ENCODE measurements at regions not wholly inside any gene's neighbourhood (a gene's known extent, or its start where the extent isn't known, plus 50 kb on each side); places are given as distances from the start of the nearest gene placed in this dataset.

DNA sequence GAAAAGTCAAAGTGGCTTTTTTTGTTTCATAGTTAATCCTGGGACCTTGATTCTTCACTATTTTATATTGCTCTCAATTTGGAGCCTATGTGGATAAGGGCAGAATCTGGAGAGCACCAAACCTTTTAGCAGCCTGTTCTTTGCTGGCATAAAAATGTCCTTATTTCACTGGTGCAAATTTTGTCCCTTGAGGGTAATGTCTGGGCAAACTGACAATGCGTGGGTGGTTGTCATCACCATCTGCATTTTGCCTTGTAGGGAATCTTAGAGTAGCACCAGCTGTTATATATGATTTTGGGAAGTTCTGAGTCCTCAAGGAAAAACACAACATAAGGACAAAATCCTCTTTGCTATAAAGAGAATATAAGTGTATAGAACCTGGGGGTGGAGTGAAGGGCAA, 336.9 kb upstream of the HTR2A start:
- H3K4me1 ChIP-seq (ENCODE audit: insufficient read depth, low read length), result no peaks in the 10 kb centered on the region
- H2BK12ac ChIP-seq (ENCODE audit: insufficient read length, low read depth, low read length), result no peak overlapping the region
- TF ChIP-seq, protein P1, sequence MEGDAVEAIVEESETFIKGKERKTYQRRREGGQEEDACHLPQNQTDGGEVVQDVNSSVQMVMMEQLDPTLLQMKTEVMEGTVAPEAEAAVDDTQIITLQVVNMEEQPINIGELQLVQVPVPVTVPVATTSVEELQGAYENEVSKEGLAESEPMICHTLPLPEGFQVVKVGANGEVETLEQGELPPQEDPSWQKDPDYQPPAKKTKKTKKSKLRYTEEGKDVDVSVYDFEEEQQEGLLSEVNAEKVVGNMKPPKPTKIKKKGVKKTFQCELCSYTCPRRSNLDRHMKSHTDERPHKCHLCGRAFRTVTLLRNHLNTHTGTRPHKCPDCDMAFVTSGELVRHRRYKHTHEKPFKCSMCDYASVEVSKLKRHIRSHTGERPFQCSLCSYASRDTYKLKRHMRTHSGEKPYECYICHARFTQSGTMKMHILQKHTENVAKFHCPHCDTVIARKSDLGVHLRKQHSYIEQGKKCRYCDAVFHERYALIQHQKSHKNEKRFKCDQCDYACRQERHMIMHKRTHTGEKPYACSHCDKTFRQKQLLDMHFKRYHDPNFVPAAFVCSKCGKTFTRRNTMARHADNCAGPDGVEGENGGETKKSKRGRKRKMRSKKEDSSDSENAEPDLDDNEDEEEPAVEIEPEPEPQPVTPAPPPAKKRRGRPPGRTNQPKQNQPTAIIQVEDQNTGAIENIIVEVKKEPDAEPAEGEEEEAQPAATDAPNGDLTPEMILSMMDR (conservative IDR thresholded peaks at IDR 0.05), result no peak
- H3K18ac ChIP-seq (ENCODE audit: insufficient read length, low read depth, low read length), result no peak overlapping the region
- no peak overlapping the region for H3K14ac ChIP-seq (ENCODE audit: insufficient read depth, low read length)
- Mint-ChIP-seq H3K27ac (no peak overlapping the region), H3K4me1 (0 out of 4 replicates have a peak, but pooled peaks cover 0 to 5% of the 10 kb centered on the region in 2 experiments), H3K36me3 (ENCODE audit: insufficient read depth in 1 of 3, low read depth in 3 of 3) (peaks cover 0 to 9% (median 5%) of the 10 kb centered on the region in 3 experiments; a peak in 5 of 7 replicates), H3K4me3 (no peak overlapping the region), H3K9me3 (peaks cover 12 to 18% of the 10 kb centered on the region in 2 experiments), H3K27me3 (ENCODE audit: low read depth) (no peaks in the 10 kb centered on the region)
- no peak overlapping the region for H2BK120ac ChIP-seq (ENCODE audit: low read depth, low read length, poor library complexity, severe bottlenecking)
- H2AK5ac ChIP-seq (ENCODE audit: insufficient read length, low read length), result no peak overlapping the region
- no peak overlapping the region for H2AFZ ChIP-seq (ENCODE audit: low read length)
- H4K5ac ChIP-seq (ENCODE audit: insufficient read length, low read depth, low read length), result no peak overlapping the region
- no peaks in the 10 kb centered on the region for H3K9me3 ChIP-seq (ENCODE audit: control insufficient read depth, low read depth, low read length)
- H3K56ac ChIP-seq (ENCODE audit: insufficient read length, low read depth, low read length), result no peak overlapping the region
- no peak overlapping the region for H3K4ac ChIP-seq (ENCODE audit: low read depth, low read length)
- H4K91ac ChIP-seq (ENCODE audit: insufficient read length, low read depth, low read length), result no peak overlapping the region
- no peaks in the 10 kb centered on the region for H3K27me3 ChIP-seq (ENCODE audit: insufficient read depth, low read length)
- H2BK5ac ChIP-seq (ENCODE audit: insufficient read length, low read length), result no peak overlapping the region
- no peak overlapping the region for H4K8ac ChIP-seq (replicated peaks; ENCODE audit: insufficient read length, low read depth, low read length)
- WGBS (ENCODE audit: extremely low coverage, insufficient read length, low lambda C conversion rate), result no CpG with 5 or more reads among the region's 1 CpG
- H3K23me2 ChIP-seq (ENCODE audit: insufficient read length, low read depth, low read length, poor library complexity, severe bottlenecking), result no peaks in the 10 kb centered on the region
- H3K27ac ChIP-seq (ENCODE audit: insufficient read length, low read depth, low read length), result no peak overlapping the region
- H3K79me2 ChIP-seq (ENCODE audit: insufficient read depth, low read length), result no peaks in the 10 kb centered on the region
- H3K79me1 ChIP-seq (ENCODE audit: insufficient read depth, low read depth, low read length, poor library complexity, severe bottlenecking), result no peaks in the 10 kb centered on the region
- no peaks in the 10 kb centered on the region for H4K20me1 ChIP-seq (ENCODE audit: control insufficient read depth, insufficient read depth, insufficient read length)
- H3T11ph ChIP-seq (ENCODE audit: low read length), result no peak overlapping the region
- H2BK20ac ChIP-seq (ENCODE audit: low read depth, low read length, poor library complexity, severe bottlenecking), result no peak overlapping the region
- no peak overlapping the region for H3K9ac ChIP-seq (ENCODE audit: extremely low read depth, insufficient read length, low read length)
- H3K23ac ChIP-seq (ENCODE audit: insufficient read length, low read depth, low read length), result no peak overlapping the region
- DNase-seq, result no peak
- no peak overlapping the region for H2BK15ac ChIP-seq (ENCODE audit: low read depth, low read length)
- no peak overlapping the region for H3K4me2 ChIP-seq (ENCODE audit: insufficient read depth, insufficient read length, low read length)

All from H9 (cell line).